SH-SY5Y (cell line): ENCODE measurements at regions not wholly inside any gene's neighbourhood (a gene's known extent, or its start where the extent isn't known, plus 50 kb on each side); places are given as distances from the start of the nearest gene placed in this dataset.

ENCODE experiments used
- GATA2 ChIP-seq: IDR thresholded peaks from 2 replicates; pipeline ENCODE4 v1.6.1; 2011; ENCODE audit warnings: mild to moderate bottlenecking, low read depth, low read length
- GATA3 ChIP-seq: IDR thresholded peaks from 2 replicates; pipeline ENCODE4 v1.6.1; 2011; ENCODE audit warnings: low read depth, mild to moderate bottlenecking, low read length, moderate library complexity

- no peak for TF ChIP-seq GATA2
- TF ChIP-seq GATA3, result no peak
Measured at GRCh38 chr2:19228715-19229114, 129.7 kb downstream of the OSR1 start.
